HEK293 (cell line): ENCODE measurements at regions not wholly inside any gene's neighbourhood (a gene's known extent, or its start where the extent isn't known, plus 50 kb on each side); places are given as distances from the start of the nearest gene placed in this dataset.

Experiments used
- CTCF ChIA-PET: fragments of 350-600 bp; formaldehyde crosslinking; extraction: SDS; loops from one replicate; lab custom pipeline; 2021; ENCODE audit warnings: antibody characterized with exemption; lab: Yijun Ruan, JAX
- POLR2A ChIA-PET: fragments of 300-600 bp; formaldehyde crosslinking; extraction: SDS; loops from one replicate; lab custom pipeline; 2020; ENCODE audit warnings: antibody characterized with exemption, inconsistent platforms; lab: Yijun Ruan, JAX
- H3K27ac ChIP-seq: fragments of 200-500 bp; sonication (Bioruptor generic); 2 replicates; pipeline ENCODE4 v1.5.1; 2014; ENCODE audit warnings: low read depth, low read length, control low read depth, inconsistent platforms; ENCODE audit errors: extremely low read depth
- H3K36me3 ChIP-seq, 2 experiments: fragments of 200-500 bp in 1 of 2; sonication (Bioruptor generic) in 1 of 2; 1 replicate in 1 of 2; 2 replicates in 1 of 2; pipeline ENCODE4 v1.5.1; 2014 to 2017; ENCODE audit warnings: inconsistent platforms in 2 of 2, low read length in 2 of 2; ENCODE audit not compliant: control insufficient read depth in 2 of 2, insufficient read depth in 1 of 2
- H3K4me1 ChIP-seq: fragments of 200-500 bp; sonication (Bioruptor generic); 2 replicates; pipeline ENCODE4 v1.5.1; 2014; ENCODE audit warnings: mild to moderate bottlenecking, low read length, inconsistent platforms; ENCODE audit not compliant: control insufficient read depth, insufficient read depth
- H3K4me3 ChIP-seq: 2 replicates; pipeline ENCODE4 v1.5.1; 2011; ENCODE audit warnings: low read depth, mild to moderate bottlenecking, control low read depth, low read length, moderate library complexity
- H3K9me3 ChIP-seq: fragments of 200-500 bp; sonication (Bioruptor generic); 2 replicates; pipeline ENCODE4 v1.5.1; 2014; ENCODE audit warnings: low read depth, low read length, inconsistent platforms; ENCODE audit not compliant: control insufficient read depth, insufficient read depth
- CTCF ChIP-seq: fragments of 450-650 bp; formaldehyde crosslinking; IDR thresholded peaks from 2 replicates; pipeline ENCODE4 v1.5.1; 2016; ENCODE audit warnings: missing biosample characterization, missing genetic modification characterization
- IKZF3 ChIP-seq: fragments of 450-650 bp; IDR thresholded peaks from 2 replicates; pipeline ENCODE4 v1.5.0; 2018; ENCODE audit warnings: missing biosample characterization, mild to moderate bottlenecking, missing genetic modification characterization, moderate library complexity
- TSHZ1 ChIP-seq: fragments of 450-650 bp; formaldehyde crosslinking; IDR thresholded peaks from 2 replicates; pipeline ENCODE4 v1.5.1; 2016; ENCODE audit warnings: missing biosample characterization, missing genetic modification characterization, borderline replicate concordance
- ZBTB26 ChIP-seq: fragments of 450-650 bp; formaldehyde crosslinking; optimal IDR thresholded peaks from 2 replicates; pipeline ENCODE3; 2016; ENCODE audit warnings: missing biosample characterization, mild to moderate bottlenecking, missing genetic modification characterization
- ZNF155 ChIP-seq: fragments of 450-650 bp; formaldehyde crosslinking; IDR thresholded peaks from 2 replicates; pipeline ENCODE4 v1.5.1; 2016; ENCODE audit warnings: missing biosample characterization, missing genetic modification characterization
- ZNF169 ChIP-seq: fragments of 450-650 bp; formaldehyde crosslinking; IDR thresholded peaks from 2 replicates; pipeline ENCODE4 v1.5.1; 2016; ENCODE audit warnings: missing biosample characterization, missing genetic modification characterization
- ZNF202 ChIP-seq: fragments of 450-650 bp; formaldehyde crosslinking; IDR thresholded peaks from 2 replicates; pipeline ENCODE4 v1.5.1; 2016; ENCODE audit warnings: missing biosample characterization, missing genetic modification characterization, borderline replicate concordance
- ZNF26 ChIP-seq: fragments of 450-650 bp; formaldehyde crosslinking; IDR thresholded peaks from 2 replicates; pipeline ENCODE4 v1.5.1; 2016; ENCODE audit warnings: missing biosample characterization, missing genetic modification characterization
- ZNF274 ChIP-seq, 2 experiments: fragments of 200-500 bp in 1 of 2; fragments of 450-650 bp in 1 of 2; sonication (Bioruptor generic) in 1 of 2; formaldehyde crosslinking in 1 of 2; IDR thresholded peaks; 2 replicates each; pipeline versions ENCODE4 v1.5.1 to v1.6.1; 2014 to 2016; ENCODE audit warnings: borderline replicate concordance in 1 of 2, inconsistent platforms in 1 of 2, low read length in 1 of 2, missing biosample characterization in 1 of 2, missing genetic modification characterization in 1 of 2
- ZNF600 ChIP-seq: fragments of 450-650 bp; formaldehyde crosslinking; IDR thresholded peaks from 2 replicates; pipeline ENCODE4 v1.5.1; 2016; ENCODE audit warnings: missing biosample characterization, missing genetic modification characterization
- ZNF624 ChIP-seq: fragments of 450-650 bp; formaldehyde crosslinking; IDR thresholded peaks from 2 replicates; pipeline ENCODE4 v1.5.1; 2017; ENCODE audit warnings: missing biosample characterization, missing genetic modification characterization
- ZNF629 ChIP-seq: fragments of 450-650 bp; formaldehyde crosslinking; IDR thresholded peaks from 2 replicates; pipeline ENCODE4 v1.5.1; 2017; ENCODE audit warnings: missing biosample characterization, missing genetic modification characterization
- ZNF664 ChIP-seq: fragments of 450-650 bp; formaldehyde crosslinking; IDR thresholded peaks from 2 replicates; pipeline ENCODE4 v1.5.1; 2016; ENCODE audit warnings: missing biosample characterization, missing genetic modification characterization
- ZSCAN30 ChIP-seq: fragments of 450-650 bp; IDR thresholded peaks from 2 replicates; pipeline ENCODE4 v1.5.1; 2018; ENCODE audit warnings: missing biosample characterization, mild to moderate bottlenecking, missing genetic modification characterization, moderate library complexity
- TF ChIP-seq, protein P1 (sequence below): fragments of 450-650 bp; formaldehyde crosslinking; IDR thresholded peaks from 2 replicates; pipeline ENCODE4 v1.5.1; 2016; ENCODE audit warnings: missing biosample characterization, missing genetic modification characterization, low read depth

- CTCF ChIA-PET = no interaction called here
- no peak for TF ChIP-seq ZNF600 (tag by site-specific recombination)
- H3K27ac ChIP-seq = no peak overlapping the region
- POLR2A ChIA-PET = no interaction called here
- no peaks in the 10 kb centered on the region for H3K9me3 ChIP-seq
- no peaks in the 10 kb centered on the region for H3K36me3 ChIP-seq
- H3K4me3 ChIP-seq = no peak overlapping the region
- no peaks in the 10 kb centered on the region for H3K4me1 ChIP-seq
Measured at GRCh38 chr3:147672436-147672835, 263.3 kb downstream of the ZIC1 start.

DNA sequence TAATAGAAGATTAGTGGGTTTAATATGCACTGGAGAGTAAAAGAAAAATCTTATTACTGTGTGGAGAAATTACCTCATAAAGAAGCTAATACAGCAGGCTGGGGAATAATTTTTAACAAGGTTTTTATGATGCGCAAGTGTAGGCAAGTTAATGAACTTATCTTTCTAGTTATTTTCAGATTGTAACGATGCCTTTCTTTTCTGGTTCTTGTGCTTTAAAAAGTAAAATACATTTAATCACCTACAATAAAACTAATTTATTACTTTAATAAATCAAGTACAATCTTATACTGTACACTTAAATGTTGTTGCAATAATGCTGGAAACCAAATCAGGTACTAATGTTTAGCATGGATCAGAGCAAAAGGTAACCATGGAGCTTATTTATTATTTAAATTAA lies 266.6 kb downstream of the ZIC1 start:
- no peaks in the 10 kb centered on the region for H3K4me1 ChIP-seq
- POLR2A ChIA-PET = interaction anchor here (0.5 kb wide), 1 partner anchor 267 kb away, joined by 14 read pairs; the partner anchor contains the start of gene ZIC1
- TF ChIP-seq, protein P1, sequence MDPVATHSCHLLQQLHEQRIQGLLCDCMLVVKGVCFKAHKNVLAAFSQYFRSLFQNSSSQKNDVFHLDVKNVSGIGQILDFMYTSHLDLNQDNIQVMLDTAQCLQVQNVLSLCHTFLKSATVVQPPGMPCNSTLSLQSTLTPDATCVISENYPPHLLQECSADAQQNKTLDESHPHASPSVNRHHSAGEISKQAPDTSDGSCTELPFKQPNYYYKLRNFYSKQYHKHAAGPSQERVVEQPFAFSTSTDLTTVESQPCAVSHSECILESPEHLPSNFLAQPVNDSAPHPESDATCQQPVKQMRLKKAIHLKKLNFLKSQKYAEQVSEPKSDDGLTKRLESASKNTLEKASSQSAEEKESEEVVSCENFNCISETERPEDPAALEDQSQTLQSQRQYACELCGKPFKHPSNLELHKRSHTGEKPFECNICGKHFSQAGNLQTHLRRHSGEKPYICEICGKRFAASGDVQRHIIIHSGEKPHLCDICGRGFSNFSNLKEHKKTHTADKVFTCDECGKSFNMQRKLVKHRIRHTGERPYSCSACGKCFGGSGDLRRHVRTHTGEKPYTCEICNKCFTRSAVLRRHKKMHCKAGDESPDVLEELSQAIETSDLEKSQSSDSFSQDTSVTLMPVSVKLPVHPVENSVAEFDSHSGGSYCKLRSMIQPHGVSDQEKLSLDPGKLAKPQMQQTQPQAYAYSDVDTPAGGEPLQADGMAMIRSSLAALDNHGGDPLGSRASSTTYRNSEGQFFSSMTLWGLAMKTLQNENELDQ (tag by site-specific recombination) = no peak
- TF ChIP-seq ZNF155 (tag by site-specific recombination) (no peak), IKZF3 (tag by site-specific recombination) (no peak), ZNF274 (IDR thresholded peaks at IDR 0.05; ENCODE audit: low read length) (no peak), ZNF274 (tag by site-specific recombination; IDR thresholded peaks at IDR 0.05; ENCODE audit: borderline replicate concordance) (no peak)
- no peak overlapping the region for H3K27ac ChIP-seq
- CTCF ChIA-PET = no interaction called here
- H3K4me3 ChIP-seq = no peak overlapping the region
- H3K36me3 ChIP-seq = no peaks in the 10 kb centered on the region
- no peaks in the 10 kb centered on the region for H3K9me3 ChIP-seq

GRCh38 chr3:147680837-147681483 lies 271.8 kb downstream of the ZIC1 start:
- TF ChIP-seq ZNF169 (tag by site-specific recombination) (no peak), ZNF26 (tag by site-specific recombination) (no peak), ZBTB26 (tag by site-specific recombination) (no peak), ZNF664 (tag by site-specific recombination) (no peak), ZNF629 (no peak), CTCF (tag by site-specific recombination) (no peak), ZNF202 (tag by site-specific recombination) (no peak), ZSCAN30 (tag by site-specific recombination) (no peak), ZNF624 (no peak), TSHZ1 (tag by site-specific recombination) (no peak)
- H3K27ac ChIP-seq = no peak overlapping the region
- POLR2A ChIA-PET = no interaction called here
- H3K4me3 ChIP-seq = no peak overlapping the region
- CTCF ChIA-PET = no interaction called here
- H3K36me3 ChIP-seq = no peaks in the 10 kb centered on the region
- no peaks in the 10 kb centered on the region for H3K9me3 ChIP-seq
- no peaks in the 10 kb centered on the region for H3K4me1 ChIP-seq
